Cardiac fibroblast (primary cell): ENCODE measurements at regions not wholly inside any gene's neighbourhood (a gene's known extent, or its start where the extent isn't known, plus 50 kb on each side); places are given as distances from the start of the nearest gene placed in this dataset.

Source experiments
- DNase-seq, 2 donors: peaks; one replicate each; pipeline versions ENCODE4 v3.0.0 to v3.0.0-alpha.2; 2010; ENCODE audit warnings: low read depth in 2 of 2
- H3K4me3 ChIP-seq, 2 donors: replicated peaks in 1 of 2; 1 replicate in 1 of 2; 2 replicates in 1 of 2; pipeline ENCODE4 v1.5.1; 2011; ENCODE audit warnings: low read depth in 2 of 2, low read length in 2 of 2, mild to moderate bottlenecking in 2 of 2, moderate library complexity in 1 of 2
- TF ChIP-seq, protein P1 (sequence below): IDR thresholded peaks from one replicate; pipeline ENCODE4 v1.5.1; 2011; ENCODE audit warnings: low read depth, mild to moderate bottlenecking, low read length, inconsistent platforms

- TF ChIP-seq, protein P1, sequence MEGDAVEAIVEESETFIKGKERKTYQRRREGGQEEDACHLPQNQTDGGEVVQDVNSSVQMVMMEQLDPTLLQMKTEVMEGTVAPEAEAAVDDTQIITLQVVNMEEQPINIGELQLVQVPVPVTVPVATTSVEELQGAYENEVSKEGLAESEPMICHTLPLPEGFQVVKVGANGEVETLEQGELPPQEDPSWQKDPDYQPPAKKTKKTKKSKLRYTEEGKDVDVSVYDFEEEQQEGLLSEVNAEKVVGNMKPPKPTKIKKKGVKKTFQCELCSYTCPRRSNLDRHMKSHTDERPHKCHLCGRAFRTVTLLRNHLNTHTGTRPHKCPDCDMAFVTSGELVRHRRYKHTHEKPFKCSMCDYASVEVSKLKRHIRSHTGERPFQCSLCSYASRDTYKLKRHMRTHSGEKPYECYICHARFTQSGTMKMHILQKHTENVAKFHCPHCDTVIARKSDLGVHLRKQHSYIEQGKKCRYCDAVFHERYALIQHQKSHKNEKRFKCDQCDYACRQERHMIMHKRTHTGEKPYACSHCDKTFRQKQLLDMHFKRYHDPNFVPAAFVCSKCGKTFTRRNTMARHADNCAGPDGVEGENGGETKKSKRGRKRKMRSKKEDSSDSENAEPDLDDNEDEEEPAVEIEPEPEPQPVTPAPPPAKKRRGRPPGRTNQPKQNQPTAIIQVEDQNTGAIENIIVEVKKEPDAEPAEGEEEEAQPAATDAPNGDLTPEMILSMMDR: no peak
- no peak overlapping the region for H3K4me3 ChIP-seq
- no peak for DNase-seq
These were observed 53.0 kb upstream of the NAMPT start for GRCh38 chr7:106337754-106338153.

DNA sequence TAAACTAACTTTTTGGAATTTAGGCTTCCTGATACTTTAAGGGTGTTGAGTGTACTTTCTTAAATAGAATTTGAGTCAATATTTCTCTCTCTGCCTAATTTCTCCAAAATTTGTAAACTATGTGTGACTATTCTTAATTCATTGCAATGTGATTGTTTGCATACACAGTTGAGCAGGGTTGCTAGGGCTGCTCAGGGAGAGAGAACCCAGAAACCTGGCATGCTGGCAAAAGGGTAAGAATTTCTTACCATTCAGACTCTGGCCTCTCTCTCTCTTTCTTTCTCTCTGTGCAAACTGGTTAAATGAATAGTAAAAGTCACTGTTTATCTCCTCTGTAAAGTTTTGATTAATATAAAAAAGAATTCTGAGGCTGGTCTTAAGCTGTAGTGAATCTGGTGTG, 51.0 kb upstream of the NAMPT start:
- no peak for DNase-seq

More for the DNA sequence above, 51.0 kb upstream of the NAMPT start:
- TF ChIP-seq, protein P1: no peak
- no peak overlapping the region for H3K4me3 ChIP-seq
